ENCODE measurements at regions not wholly inside any gene's neighbourhood (a gene's known extent, or its start where the extent isn't known, plus 50 kb on each side); places are given as distances from the start of the nearest gene placed in this dataset.

DNA sequence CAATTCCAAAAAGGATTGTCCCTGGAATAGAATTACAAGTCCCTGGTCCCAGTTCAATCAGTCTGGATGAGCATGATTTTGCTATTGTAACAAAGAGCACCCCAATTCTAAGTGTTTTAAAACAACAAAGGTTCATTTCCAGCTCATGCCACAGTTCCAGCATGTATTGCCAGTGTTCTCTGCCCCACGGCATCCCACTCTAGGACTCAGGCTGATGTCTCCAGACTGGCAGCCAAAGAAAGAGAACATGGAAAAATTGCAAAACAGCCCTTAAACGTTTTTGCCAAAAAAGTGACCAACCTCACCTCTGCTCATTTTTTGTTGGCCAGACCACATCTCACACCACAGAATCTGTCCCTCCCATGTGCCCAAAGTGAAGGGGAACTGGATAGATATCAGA, 116.0 kb upstream of the PLXNC1 start:
- ATAC-seq (no peak), DNase-seq (no peak)

- no peak for ATAC-seq
- no peak for DNase-seq
These were observed 115.3 kb upstream of the PLXNC1 start for GRCh38 chr12:94033101-94033500.

- DNase-seq (no peak), ATAC-seq (no peak)
These were observed 114.6 kb upstream of the PLXNC1 start for GRCh38 chr12:94033784-94034183.

DNA sequence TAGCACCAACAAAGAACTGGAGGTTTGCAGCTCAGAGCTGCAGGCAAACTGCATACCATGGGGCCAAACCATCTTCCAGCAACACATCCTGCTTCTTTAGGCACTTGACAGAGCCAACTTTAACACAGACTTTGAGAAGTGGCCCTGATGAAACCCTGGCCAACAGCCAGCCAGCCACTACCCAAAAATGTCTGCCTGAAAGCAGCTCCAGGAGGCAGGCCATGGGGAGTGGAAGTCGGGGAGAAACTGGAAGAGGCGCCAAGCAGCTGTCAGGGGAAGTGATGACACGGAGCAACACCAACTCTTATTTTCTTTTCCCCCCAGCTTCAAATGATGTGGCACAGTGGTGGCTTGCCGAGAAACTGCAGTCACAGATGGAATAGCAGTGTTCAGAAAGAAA, 110.9 kb upstream of the PLXNC1 start:
- DNase-seq: no peak
- no peak for ATAC-seq

DNA sequence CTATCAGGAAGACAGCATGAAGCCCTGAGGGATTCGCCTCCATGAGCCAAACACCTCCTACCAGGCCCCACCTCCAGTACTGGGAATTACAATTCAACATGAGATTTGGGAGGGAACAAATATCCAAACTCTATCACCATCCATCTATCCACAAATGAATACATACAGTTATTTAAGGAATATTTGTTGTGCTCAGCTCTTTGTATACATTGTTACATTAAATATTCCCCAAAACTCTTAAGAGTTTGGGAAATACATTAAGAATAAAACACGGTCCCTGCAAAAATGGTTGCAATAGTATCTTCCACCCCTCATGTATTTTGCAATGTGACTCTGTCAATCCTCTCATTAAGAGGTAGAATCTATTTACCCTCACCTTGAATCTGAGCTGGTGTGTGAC, 109.8 kb upstream of the PLXNC1 start:
- DNase-seq: no peak
- no peak for ATAC-seq

GRCh38 chr12:94039199-94039840, 109.1 kb upstream of the PLXNC1 start:
- ATAC-seq (no peak), DNase-seq (no peak)

GRCh38 chr12:94039914-94040313, 108.5 kb upstream of the PLXNC1 start:
- no peak for DNase-seq

DNA sequence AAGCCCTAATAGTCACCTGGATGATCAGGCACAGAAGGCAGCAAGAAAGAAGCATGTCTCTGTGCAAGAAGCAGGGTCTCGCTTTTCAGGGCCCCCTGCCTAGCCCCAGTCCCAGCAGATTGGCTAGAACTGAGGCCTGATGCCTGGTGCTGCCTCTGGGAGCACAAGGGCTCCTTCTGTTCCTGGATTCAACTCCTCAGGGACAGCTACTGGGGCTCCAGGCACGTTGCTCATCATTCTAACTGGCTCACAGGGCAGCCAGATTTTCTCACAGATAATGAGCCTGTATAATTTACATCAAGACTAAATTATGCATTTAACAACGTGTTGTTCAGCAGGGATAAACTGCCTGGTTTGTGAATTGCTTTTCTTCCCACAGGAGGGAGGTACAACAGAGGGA, 106.5 kb upstream of the PLXNC1 start:
- DNase-seq (no peak), ATAC-seq (no peak)

More at GRCh38 chr12:94039914-94040313, 108.5 kb upstream of the PLXNC1 start:
- no peak for ATAC-seq

GRCh38 chr12:94042321-94042720, 106.1 kb upstream of the PLXNC1 start:
- ATAC-seq: no peak

GRCh38 chr12:94046626-94047410, 101.6 kb upstream of the PLXNC1 start:
- no peak for DNase-seq
- ATAC-seq: no peak

More at GRCh38 chr12:94042321-94042720, 106.1 kb upstream of the PLXNC1 start:
- DNase-seq: no peak

DNA sequence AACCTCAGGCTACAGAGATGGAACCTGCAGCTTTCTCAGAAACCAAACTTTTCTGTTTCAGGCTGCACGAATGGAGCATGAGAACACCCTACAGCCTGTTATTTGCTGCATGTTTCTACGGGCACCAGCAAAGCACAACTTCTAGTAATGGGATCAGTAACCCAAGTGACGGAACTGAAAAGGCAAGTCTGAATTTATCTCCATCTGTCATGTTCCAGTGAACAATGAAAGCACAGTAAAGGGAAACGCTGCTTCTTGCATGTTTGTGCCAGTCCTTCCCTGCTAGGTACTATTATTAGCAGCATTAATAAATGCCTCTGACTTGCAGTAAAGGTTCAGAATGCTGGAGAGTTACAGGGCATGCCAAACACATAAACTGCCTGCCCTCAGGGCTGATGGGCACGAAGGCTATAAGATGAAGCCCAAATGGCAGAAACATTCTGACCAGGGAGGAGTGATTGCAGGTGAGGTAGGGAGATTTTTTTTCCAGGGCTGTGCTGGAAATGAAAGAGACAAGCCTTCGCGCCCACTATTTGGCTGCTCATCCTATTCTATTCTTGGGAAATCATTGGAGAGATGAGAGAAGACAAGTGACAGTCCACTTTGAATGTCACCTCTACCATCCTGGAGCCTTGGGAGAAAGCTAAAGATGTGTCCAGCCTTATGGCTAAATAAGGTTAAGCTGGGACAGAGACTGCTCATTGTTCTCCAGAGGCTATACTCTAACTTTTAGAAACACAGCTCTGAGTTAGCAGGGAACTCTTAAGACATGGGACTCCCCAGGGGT, 100.4 kb upstream of the PLXNC1 start:
- DNase-seq: no peak
- ATAC-seq: no peak

- ATAC-seq: no peak
- no peak for DNase-seq
These were observed 99.6 kb upstream of the PLXNC1 start for GRCh38 chr12:94048757-94049156.

DNA sequence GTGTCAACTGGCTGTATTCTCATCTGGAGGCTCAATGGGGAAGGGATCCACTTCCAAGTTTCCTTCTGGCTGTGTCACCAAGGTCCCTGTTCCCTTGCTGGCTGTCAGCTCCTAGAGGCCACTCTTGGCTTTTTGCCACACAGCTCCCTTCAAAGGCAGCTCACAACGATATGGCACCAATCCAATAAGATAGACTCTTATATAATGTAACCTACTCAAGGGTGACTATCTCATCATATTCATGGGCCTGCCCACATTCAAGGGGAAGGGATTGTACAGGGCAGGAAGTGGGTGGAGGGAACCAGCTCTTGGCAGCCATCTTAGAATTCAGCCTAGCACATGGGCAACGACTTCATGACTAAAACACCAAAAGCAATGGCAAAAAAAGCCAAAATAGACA, 98.7 kb upstream of the PLXNC1 start:
- DNase-seq (no peak), ATAC-seq (no peak)

GRCh38 chr12:94053676-94054075, 94.7 kb upstream of the PLXNC1 start:
- ATAC-seq (no peak), DNase-seq (no peak)

DNA sequence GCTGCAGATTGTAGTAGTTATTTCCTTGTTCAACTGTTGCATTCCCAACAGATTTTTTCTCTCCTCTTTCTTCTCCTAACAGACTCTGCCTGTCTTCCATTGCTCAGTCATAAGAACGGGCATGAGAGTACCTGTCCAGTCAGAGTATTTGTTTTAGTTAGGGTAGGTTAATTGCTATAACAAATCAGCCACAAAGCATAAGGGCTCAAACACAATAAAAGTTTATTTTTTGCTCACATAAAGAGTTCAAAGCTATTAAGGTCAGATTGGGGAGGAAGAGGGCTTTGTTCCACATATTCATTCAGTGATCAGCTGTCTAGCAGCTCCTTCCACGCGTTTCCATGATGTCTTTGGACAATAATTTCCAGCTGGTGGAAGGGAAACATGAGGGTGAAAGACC, 92.8 kb upstream of the PLXNC1 start:
- no peak for DNase-seq
- no peak for ATAC-seq

- no peak for DNase-seq
- no peak for ATAC-seq
These were observed 91.8 kb upstream of the PLXNC1 start for GRCh38 chr12:94056419-94057158.

GRCh38 chr12:94057262-94058151, 90.9 kb upstream of the PLXNC1 start:
- DNase-seq (no peak), ATAC-seq (no peak)

DNA sequence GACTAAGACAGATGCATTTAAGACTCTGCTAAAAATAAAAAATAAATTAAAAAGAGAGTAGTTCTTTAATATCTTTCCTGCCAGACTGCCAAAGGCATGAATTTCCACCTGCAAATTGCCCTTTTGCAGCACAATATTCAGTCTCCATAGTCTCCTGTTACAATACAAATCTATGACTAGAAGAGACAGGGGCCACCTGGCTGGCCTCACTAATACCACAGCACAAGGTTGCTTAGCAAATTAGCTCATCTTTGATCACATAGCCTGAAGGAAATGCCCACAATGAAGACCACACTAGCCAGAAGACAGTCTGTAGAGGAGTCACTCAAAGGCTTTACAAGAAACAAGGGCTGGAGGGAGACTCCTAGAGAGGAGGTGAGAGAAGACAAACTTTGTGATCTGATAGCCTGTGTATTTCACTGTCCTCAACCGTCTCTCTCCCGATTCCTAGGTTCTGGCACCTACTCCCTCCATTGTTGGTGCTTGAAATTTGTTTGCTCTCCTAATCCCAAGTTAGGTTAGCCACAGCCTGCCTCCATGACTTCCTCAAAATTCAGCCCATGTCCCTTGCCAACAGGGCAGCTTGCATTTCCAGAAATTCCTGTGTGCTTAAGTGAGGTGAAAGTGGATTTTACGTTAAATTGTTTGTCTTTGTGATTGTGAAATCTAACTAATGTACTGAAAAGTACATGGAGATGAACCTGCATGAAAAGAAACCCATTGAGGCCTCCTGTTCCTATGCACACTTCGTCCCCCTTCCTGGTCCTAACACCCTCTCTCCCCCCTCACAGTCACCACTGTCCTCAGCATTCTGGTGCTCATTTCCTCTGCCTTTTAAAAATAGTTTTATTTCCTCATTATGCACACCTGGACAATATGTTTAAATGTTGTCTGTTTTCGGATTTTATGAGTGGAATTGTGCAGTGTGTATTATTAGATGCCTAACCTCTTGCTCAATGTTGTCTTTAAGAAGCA, 88.7 kb upstream of the PLXNC1 start:
- no peak for DNase-seq
- no peak for ATAC-seq

- ATAC-seq (no peak), DNase-seq (no peak)
These were observed 86.2 kb upstream of the PLXNC1 start for GRCh38 chr12:94062194-94062593.

Measured in stimulated activated naive CD8-positive, alpha-beta T cell treated with anti-CD3 and anti-CD28 coated beads, Interleukin-15, Interleukin-2, amounts not matched to agents 100 U/mL and 50 U/mL, for 24 hours (primary cell).